GM23338 (cell line): ENCODE measurements at regions not wholly inside any gene's neighbourhood (a gene's known extent, or its start where the extent isn't known, plus 50 kb on each side); places are given as distances from the start of the nearest gene placed in this dataset.

Source experiments
- ATAC-seq: fragments of 200-7000 bp; cut with Tn5 transposase; 3 replicates; pipeline ENCODE4 v1.9.1; 2020
- DNase-seq: peaks from one replicate; pipeline ENCODE4 v3.0.0-alpha.2; 2015; ENCODE audit warnings: low spot score
- H2AFZ ChIP-seq: fragments of 200-600 bp; sonication (generic); 2 replicates; pipeline ENCODE4 v1.8.0; 2016; ENCODE audit warnings: antibody characterized with exemption, mild to moderate bottlenecking, moderate library complexity
- H3F3A ChIP-seq: fragments of 200-600 bp; sonication (generic); replicated peaks from 2 replicates; pipeline ENCODE4 v1.8.0; 2017; ENCODE audit warnings: antibody characterized with exemption, mixed run types, low read depth
- H3K27ac ChIP-seq: fragments of 200-600 bp; sonication (generic); 2 replicates; pipeline ENCODE4 v1.6.1; 2016; ENCODE audit warnings: low read depth
- H3K27me3 ChIP-seq: fragments of 200-600 bp; sonication (generic); 2 replicates; pipeline ENCODE4 v1.8.0; 2016; ENCODE audit warnings: mild to moderate bottlenecking, mixed run types, moderate library complexity; ENCODE audit not compliant: insufficient read depth
- H3K36me3 ChIP-seq: fragments of 200-600 bp; sonication (generic); 2 replicates; pipeline ENCODE4 v1.8.0; 2016; ENCODE audit warnings: mild to moderate bottlenecking; ENCODE audit not compliant: insufficient read depth
- H3K4me1 ChIP-seq: fragments of 200-600 bp; sonication (generic); 2 replicates; pipeline ENCODE4 v1.8.0; 2016; ENCODE audit warnings: mild to moderate bottlenecking, moderate library complexity; ENCODE audit not compliant: insufficient read depth
- H3K4me2 ChIP-seq: fragments of 200-600 bp; sonication (generic); 2 replicates; pipeline ENCODE4 v1.7.1; 2017; ENCODE audit warnings: mixed run types
- H3K4me3 ChIP-seq: fragments of 200-600 bp; sonication (generic); 2 replicates; pipeline ENCODE4 v1.6.1; 2016; ENCODE audit warnings: mixed run types
- H3K79me2 ChIP-seq: fragments of 200-600 bp; sonication (generic); replicated peaks from 2 replicates; pipeline ENCODE4 v1.8.0; 2017; ENCODE audit warnings: mild to moderate bottlenecking; ENCODE audit not compliant: insufficient read depth
- H3K9me2 ChIP-seq: fragments of 200-600 bp; sonication (generic); 2 replicates; pipeline ENCODE4 v1.8.0; 2017; ENCODE audit not compliant: insufficient read depth
- H4K20me1 ChIP-seq: fragments of 200-600 bp; sonication (generic); replicated peaks from 2 replicates; pipeline ENCODE4 v1.8.0; 2017; ENCODE audit warnings: mild to moderate bottlenecking; ENCODE audit not compliant: insufficient read depth
- H3K27ac Mint-ChIP-seq: 2 replicates; pipeline ENCODE4 v1.8.0; 2020; ENCODE audit warnings: inconsistent platforms, mild to moderate bottlenecking, moderate library complexity, mixed read lengths
- H3K27me3 Mint-ChIP-seq: 3 replicates; pipeline ENCODE4 v1.8.0; 2022; ENCODE audit warnings: low read depth, mild to moderate bottlenecking, moderate library complexity, mixed read lengths, inconsistent platforms; ENCODE audit not compliant: insufficient read depth, poor library complexity
- H3K36me3 Mint-ChIP-seq: 3 replicates; pipeline ENCODE4 v1.8.0; 2021; ENCODE audit warnings: low read depth, mild to moderate bottlenecking, inconsistent platforms, moderate library complexity, mixed read lengths
- H3K4me1 Mint-ChIP-seq: 3 replicates; pipeline ENCODE4 v1.8.0; 2020; ENCODE audit warnings: mild to moderate bottlenecking, inconsistent platforms, mixed read lengths
- H3K4me3 Mint-ChIP-seq: 3 replicates; pipeline ENCODE4 v1.8.0; 2021; ENCODE audit warnings: moderate library complexity, mild to moderate bottlenecking, inconsistent platforms, mixed read lengths
- H3K9me3 Mint-ChIP-seq: 3 replicates; pipeline ENCODE4 v1.8.0; 2020; ENCODE audit warnings: moderate library complexity, mild to moderate bottlenecking, inconsistent platforms, mixed read lengths
- CREB1 ChIP-seq: fragments of 250-450 bp; sonication (Bioruptor Pico); IDR thresholded peaks from 2 replicates; pipeline ENCODE4 v1.5.0; 2020; ENCODE audit warnings: low read depth, mild to moderate bottlenecking, moderate library complexity
- ETS1 ChIP-seq: IDR thresholded peaks from 2 replicates; pipeline ENCODE4 v1.6.1; 2016; ENCODE audit warnings: antibody characterized with exemption
- EZH2 ChIP-seq: fragments of 200-600 bp; sonication (generic); IDR thresholded peaks from one replicate; pipeline ENCODE4 v1.8.0; 2017; ENCODE audit warnings: antibody characterized with exemption, mild to moderate bottlenecking, low read depth; ENCODE audit not compliant: unreplicated experiment
- EZH2phosphoT487 ChIP-seq: fragments of 200-600 bp; sonication (generic); IDR thresholded peaks from one replicate; pipeline ENCODE4 v1.8.1; 2018; ENCODE audit warnings: antibody characterized with exemption; ENCODE audit not compliant: unreplicated experiment
- JUNB ChIP-seq: IDR thresholded peaks from one replicate; pipeline ENCODE4 v1.6.1; 2016; ENCODE audit warnings: antibody characterized with exemption; ENCODE audit not compliant: unreplicated experiment
- NANOG ChIP-seq: IDR thresholded peaks from 2 replicates; pipeline ENCODE4 v1.6.1; 2016; ENCODE audit warnings: antibody characterized with exemption, borderline replicate concordance
- POLR2AphosphoS5 ChIP-seq: IDR thresholded peaks from 2 replicates; pipeline ENCODE4 v1.6.1; 2016; ENCODE audit warnings: antibody characterized with exemption, low read depth
- REST ChIP-seq: IDR thresholded peaks from one replicate; pipeline ENCODE4 v1.6.1; 2018; ENCODE audit warnings: antibody characterized with exemption; ENCODE audit not compliant: unreplicated experiment
- STAT1 ChIP-seq: IDR thresholded peaks from one replicate; pipeline ENCODE4 v1.6.1; 2016; ENCODE audit warnings: antibody characterized with exemption; ENCODE audit not compliant: unreplicated experiment
- ZNF114 ChIP-seq: fragments of 250-450 bp; sonication (Bioruptor Pico); IDR thresholded peaks from 2 replicates; pipeline ENCODE4 v1.5.0; 2020; ENCODE audit warnings: mild to moderate bottlenecking, moderate library complexity
- ZNF331 ChIP-seq: fragments of 250-450 bp; sonication (Bioruptor Pico); IDR thresholded peaks from 2 replicates; pipeline ENCODE4 v1.5.0; 2020; ENCODE audit warnings: low read depth, mild to moderate bottlenecking, moderate library complexity
- ZNF462 ChIP-seq: fragments of 250-450 bp; sonication (Bioruptor Pico); IDR thresholded peaks from 2 replicates; pipeline ENCODE4 v1.5.0; 2020; ENCODE audit warnings: mild to moderate bottlenecking, moderate library complexity
- TF ChIP-seq, protein P1 (sequence below), 2 experiments: fragments of 200-600 bp in 1 of 2; sonication (generic) in 1 of 2; conservative IDR thresholded peaks; 2 replicates each; pipeline versions ENCODE4 v1.5.1 to v1.6.1; 2016 to 2017; ENCODE audit warnings: antibody characterized with exemption in 2 of 2, low read depth in 2 of 2, mild to moderate bottlenecking in 2 of 2, moderate library complexity in 1 of 2

DNA sequence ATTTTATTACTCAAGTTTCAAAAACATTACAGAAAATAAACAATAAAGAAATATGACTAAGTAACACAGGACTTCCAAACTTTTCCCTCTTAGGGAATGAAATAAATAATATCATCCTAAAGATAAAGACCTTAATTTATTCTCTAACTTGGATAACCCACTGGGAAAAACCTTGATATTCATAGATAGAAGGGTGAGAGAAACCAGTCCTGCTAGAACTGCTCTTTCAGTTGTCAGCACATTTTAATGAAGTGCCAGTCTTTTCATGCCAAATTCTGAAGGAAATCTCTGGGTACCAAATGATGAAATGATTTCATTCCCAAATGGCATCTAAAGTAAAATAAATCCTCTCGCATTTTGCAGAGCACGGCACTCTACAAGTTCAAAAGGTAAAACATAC is 114.5 kb upstream of the SMIM30 start:
- no peaks in the 10 kb centered on the region; the same call in 1 of the 2 replicates for H3K9me2 ChIP-seq
- no peaks in the 10 kb centered on the region for H3K79me2 ChIP-seq
- H4K20me1 ChIP-seq, result no peaks in the 10 kb centered on the region
- TF ChIP-seq CREB1 (CRISPR knock-in tag) (no peak), STAT1 (no peak), REST (no peak), EZH2phosphoT487 (no peak), NANOG (no peak), JUNB (no peak), ZNF331 (no peak), POLR2AphosphoS5 (no peak), ZNF462 (CRISPR knock-in tag) (no peak), EZH2 (no peak), ETS1 (no peak), ZNF114 (CRISPR knock-in tag) (no peak)
- TF ChIP-seq, protein P1, sequence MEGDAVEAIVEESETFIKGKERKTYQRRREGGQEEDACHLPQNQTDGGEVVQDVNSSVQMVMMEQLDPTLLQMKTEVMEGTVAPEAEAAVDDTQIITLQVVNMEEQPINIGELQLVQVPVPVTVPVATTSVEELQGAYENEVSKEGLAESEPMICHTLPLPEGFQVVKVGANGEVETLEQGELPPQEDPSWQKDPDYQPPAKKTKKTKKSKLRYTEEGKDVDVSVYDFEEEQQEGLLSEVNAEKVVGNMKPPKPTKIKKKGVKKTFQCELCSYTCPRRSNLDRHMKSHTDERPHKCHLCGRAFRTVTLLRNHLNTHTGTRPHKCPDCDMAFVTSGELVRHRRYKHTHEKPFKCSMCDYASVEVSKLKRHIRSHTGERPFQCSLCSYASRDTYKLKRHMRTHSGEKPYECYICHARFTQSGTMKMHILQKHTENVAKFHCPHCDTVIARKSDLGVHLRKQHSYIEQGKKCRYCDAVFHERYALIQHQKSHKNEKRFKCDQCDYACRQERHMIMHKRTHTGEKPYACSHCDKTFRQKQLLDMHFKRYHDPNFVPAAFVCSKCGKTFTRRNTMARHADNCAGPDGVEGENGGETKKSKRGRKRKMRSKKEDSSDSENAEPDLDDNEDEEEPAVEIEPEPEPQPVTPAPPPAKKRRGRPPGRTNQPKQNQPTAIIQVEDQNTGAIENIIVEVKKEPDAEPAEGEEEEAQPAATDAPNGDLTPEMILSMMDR (conservative IDR thresholded peaks at IDR 0.05; ENCODE audit: low read depth in 2 of 2), result no peak
- no peak overlapping the region for H2AFZ ChIP-seq
- no peaks in the 10 kb centered on the region for H3K27me3 ChIP-seq
- H3K27ac ChIP-seq, result no peak overlapping the region
- H3K27me3 Mint-ChIP-seq, result peaks cover 2% of the 10 kb centered on the region
- H3K4me2 ChIP-seq, result no peak overlapping the region
- peaks cover 2% of the 10 kb centered on the region; the same call in 1 of the 3 replicates for H3K36me3 Mint-ChIP-seq
- no peak overlapping the region for H3K4me3 ChIP-seq
- DNase-seq (no peak), ATAC-seq (no peak)
- no peak overlapping the region for H3K4me3 Mint-ChIP-seq
- H3F3A ChIP-seq, result no peaks in the 10 kb centered on the region
- no peak overlapping the region for H3K27ac Mint-ChIP-seq
- H3K9me3 Mint-ChIP-seq, result peaks cover 2% of the 10 kb centered on the region; the same call in 1 of the 3 replicates
- no peaks in the 10 kb centered on the region for H3K4me1 Mint-ChIP-seq
- no peaks in the 10 kb centered on the region for H3K36me3 ChIP-seq
- H3K4me1 ChIP-seq, result no peaks in the 10 kb centered on the region
